SK-N-SH treated with all-trans-retinoic acid at 6 μM for 48 hours (cell line): ENCODE measurements at regions not wholly inside any gene's neighbourhood (a gene's known extent, or its start where the extent isn't known, plus 50 kb on each side); places are given as distances from the start of the nearest gene placed in this dataset.

Experiments used
- ARNTL ChIP-seq: fragments of 450-650 bp; formaldehyde crosslinking; IDR thresholded peaks from 2 replicates; pipeline ENCODE4 v1.5.0; 2020; ENCODE audit warnings: low read depth, mild to moderate bottlenecking, moderate library complexity, borderline replicate concordance
- CSDC2 ChIP-seq: fragments of 250-450 bp; sonication (Bioruptor Pico); IDR thresholded peaks from 2 replicates; pipeline ENCODE4 v1.5.0; 2020; ENCODE audit warnings: mild to moderate bottlenecking, moderate library complexity
- GLIS3 ChIP-seq: fragments of 250-450 bp; sonication (Bioruptor Pico); IDR thresholded peaks from 2 replicates; pipeline ENCODE4 v1.5.0; 2020; ENCODE audit warnings: mild to moderate bottlenecking, moderate library complexity
- ISL1 ChIP-seq: fragments of 250-450 bp; sonication (Bioruptor Pico); IDR thresholded peaks from 2 replicates; pipeline ENCODE4 v2.1.2; 2022; ENCODE audit warnings: mild to moderate bottlenecking, moderate library complexity
- OSR1 ChIP-seq: fragments of 250-450 bp; sonication (Bioruptor Pico); IDR thresholded peaks from 2 replicates; pipeline ENCODE4 v1.8.0; 2022; ENCODE audit warnings: moderate library complexity, mild to moderate bottlenecking, inconsistent platforms
- PATZ1 ChIP-seq: fragments of 250-450 bp; sonication (Bioruptor Pico); IDR thresholded peaks from 2 replicates; pipeline ENCODE4 v1.8.0; 2020; ENCODE audit warnings: mild to moderate bottlenecking, moderate library complexity, borderline replicate concordance
- RARB ChIP-seq: fragments of 250-450 bp; sonication (Bioruptor Pico); IDR thresholded peaks from 2 replicates; pipeline ENCODE4 v1.8.0; 2021; ENCODE audit warnings: mild to moderate bottlenecking, moderate library complexity
- SNAI2 ChIP-seq: fragments of 250-450 bp; sonication (Bioruptor Pico); IDR thresholded peaks from 2 replicates; pipeline ENCODE4 v1.5.0; 2020; ENCODE audit warnings: mild to moderate bottlenecking, moderate library complexity
- ZFP3 ChIP-seq: fragments of 250-450 bp; sonication (Bioruptor Pico); IDR thresholded peaks from 2 replicates; pipeline ENCODE4 v1.5.0; 2020; ENCODE audit warnings: mild to moderate bottlenecking, moderate library complexity
- ZFP30 ChIP-seq: fragments of 450-650 bp; formaldehyde crosslinking; IDR thresholded peaks from 2 replicates; pipeline ENCODE4 v1.5.0; 2022; ENCODE audit warnings: mild to moderate bottlenecking, moderate library complexity
- ZNF565 ChIP-seq: fragments of 450-650 bp; formaldehyde crosslinking; conservative IDR thresholded peaks from 2 replicates; pipeline ENCODE4 v1.5.0; 2020; ENCODE audit warnings: low read depth, mild to moderate bottlenecking, moderate library complexity
- TF ChIP-seq, protein P1 (sequence below): fragments of 250-450 bp; sonication (Bioruptor Pico); IDR thresholded peaks from 2 replicates; pipeline ENCODE4 v1.5.1; 2020; ENCODE audit warnings: low read depth, mild to moderate bottlenecking, moderate library complexity
- TF ChIP-seq, protein P2 (sequence below): fragments of 250-450 bp; sonication (Bioruptor Pico); IDR thresholded peaks from 2 replicates; pipeline ENCODE4 v1.5.0; 2020; ENCODE audit warnings: mild to moderate bottlenecking, moderate library complexity
- TF ChIP-seq, protein P3 (sequence below): fragments of 250-450 bp; sonication (Bioruptor Pico); IDR thresholded peaks from 2 replicates; pipeline ENCODE4 v1.8.0; 2021; ENCODE audit warnings: low read depth, mild to moderate bottlenecking, moderate library complexity, borderline replicate concordance

- TF ChIP-seq ZFP3 (CRISPR knock-in tag) (no peak), ARNTL (CRISPR knock-in tag) (no peak), PATZ1 (CRISPR knock-in tag) (no peak), GLIS3 (no peak), OSR1 (CRISPR knock-in tag) (no peak), RARB (CRISPR knock-in tag) (no peak), ZFP30 (CRISPR knock-in tag) (no peak), CSDC2 (CRISPR knock-in tag) (no peak), SNAI2 (CRISPR knock-in tag) (no peak), ISL1 (CRISPR knock-in tag) (no peak; the same call in 1 of the 2 replicates), ZNF565 (CRISPR knock-in tag) (no peak)
- TF ChIP-seq, protein P1, sequence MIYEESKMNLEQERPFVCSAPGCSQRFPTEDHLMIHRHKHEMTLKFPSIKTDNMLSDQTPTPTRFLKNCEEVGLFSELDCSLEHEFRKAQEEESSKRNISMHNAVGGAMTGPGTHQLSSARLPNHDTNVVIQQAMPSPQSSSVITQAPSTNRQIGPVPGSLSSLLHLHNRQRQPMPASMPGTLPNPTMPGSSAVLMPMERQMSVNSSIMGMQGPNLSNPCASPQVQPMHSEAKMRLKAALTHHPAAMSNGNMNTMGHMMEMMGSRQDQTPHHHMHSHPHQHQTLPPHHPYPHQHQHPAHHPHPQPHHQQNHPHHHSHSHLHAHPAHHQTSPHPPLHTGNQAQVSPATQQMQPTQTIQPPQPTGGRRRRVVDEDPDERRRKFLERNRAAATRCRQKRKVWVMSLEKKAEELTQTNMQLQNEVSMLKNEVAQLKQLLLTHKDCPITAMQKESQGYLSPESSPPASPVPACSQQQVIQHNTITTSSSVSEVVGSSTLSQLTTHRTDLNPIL (CRISPR knock-in tag), result no peak
- TF ChIP-seq, protein P2, sequence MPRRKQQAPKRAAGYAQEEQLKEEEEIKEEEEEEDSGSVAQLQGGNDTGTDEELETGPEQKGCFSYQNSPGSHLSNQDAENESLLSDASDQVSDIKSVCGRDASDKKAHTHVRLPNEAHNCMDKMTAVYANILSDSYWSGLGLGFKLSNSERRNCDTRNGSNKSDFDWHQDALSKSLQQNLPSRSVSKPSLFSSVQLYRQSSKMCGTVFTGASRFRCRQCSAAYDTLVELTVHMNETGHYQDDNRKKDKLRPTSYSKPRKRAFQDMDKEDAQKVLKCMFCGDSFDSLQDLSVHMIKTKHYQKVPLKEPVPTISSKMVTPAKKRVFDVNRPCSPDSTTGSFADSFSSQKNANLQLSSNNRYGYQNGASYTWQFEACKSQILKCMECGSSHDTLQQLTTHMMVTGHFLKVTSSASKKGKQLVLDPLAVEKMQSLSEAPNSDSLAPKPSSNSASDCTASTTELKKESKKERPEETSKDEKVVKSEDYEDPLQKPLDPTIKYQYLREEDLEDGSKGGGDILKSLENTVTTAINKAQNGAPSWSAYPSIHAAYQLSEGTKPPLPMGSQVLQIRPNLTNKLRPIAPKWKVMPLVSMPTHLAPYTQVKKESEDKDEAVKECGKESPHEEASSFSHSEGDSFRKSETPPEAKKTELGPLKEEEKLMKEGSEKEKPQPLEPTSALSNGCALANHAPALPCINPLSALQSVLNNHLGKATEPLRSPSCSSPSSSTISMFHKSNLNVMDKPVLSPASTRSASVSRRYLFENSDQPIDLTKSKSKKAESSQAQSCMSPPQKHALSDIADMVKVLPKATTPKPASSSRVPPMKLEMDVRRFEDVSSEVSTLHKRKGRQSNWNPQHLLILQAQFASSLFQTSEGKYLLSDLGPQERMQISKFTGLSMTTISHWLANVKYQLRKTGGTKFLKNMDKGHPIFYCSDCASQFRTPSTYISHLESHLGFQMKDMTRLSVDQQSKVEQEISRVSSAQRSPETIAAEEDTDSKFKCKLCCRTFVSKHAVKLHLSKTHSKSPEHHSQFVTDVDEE (CRISPR knock-in tag), result no peak
- TF ChIP-seq, protein P3, sequence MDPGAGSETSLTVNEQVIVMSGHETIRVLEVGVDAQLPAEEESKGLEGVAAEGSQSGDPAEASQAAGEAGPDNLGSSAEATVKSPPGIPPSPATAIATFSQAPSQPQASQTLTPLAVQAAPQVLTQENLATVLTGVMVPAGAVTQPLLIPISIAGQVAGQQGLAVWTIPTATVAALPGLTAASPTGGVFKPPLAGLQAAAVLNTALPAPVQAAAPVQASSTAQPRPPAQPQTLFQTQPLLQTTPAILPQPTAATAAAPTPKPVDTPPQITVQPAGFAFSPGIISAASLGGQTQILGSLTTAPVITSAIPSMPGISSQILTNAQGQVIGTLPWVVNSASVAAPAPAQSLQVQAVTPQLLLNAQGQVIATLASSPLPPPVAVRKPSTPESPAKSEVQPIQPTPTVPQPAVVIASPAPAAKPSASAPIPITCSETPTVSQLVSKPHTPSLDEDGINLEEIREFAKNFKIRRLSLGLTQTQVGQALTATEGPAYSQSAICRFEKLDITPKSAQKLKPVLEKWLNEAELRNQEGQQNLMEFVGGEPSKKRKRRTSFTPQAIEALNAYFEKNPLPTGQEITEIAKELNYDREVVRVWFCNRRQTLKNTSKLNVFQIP (CRISPR knock-in tag), result no peak
These were observed 368.8 kb downstream of the MEIS1 start for GRCh38 chr2:66803726-66804125.
